ENCODE measurements at regions not wholly inside any gene's neighbourhood (a gene's known extent, or its start where the extent isn't known, plus 50 kb on each side); places are given as distances from the start of the nearest gene placed in this dataset.

DNA sequence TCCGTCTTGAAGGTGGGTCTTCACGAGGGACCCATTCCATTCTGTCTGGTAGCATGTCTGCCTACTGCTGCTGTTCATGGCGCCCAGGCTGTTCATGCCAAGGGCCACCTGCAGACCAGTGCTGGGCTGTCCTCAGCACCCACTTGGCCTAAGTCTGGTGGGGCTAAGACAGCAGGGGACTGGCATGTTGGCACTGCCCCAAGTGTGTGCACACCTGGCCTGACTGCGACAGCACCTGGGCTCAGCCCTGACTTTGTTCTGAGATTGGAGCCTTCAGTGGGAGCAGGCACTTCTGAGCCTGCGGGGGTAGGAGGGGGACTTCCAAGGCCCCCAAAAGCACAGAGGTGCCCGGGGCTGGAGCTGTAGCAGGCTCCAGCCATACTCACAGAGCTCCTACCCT, 250.8 kb upstream of the EDNRB start:
- TF ChIP-seq CTCF (IDR thresholded peaks at IDR 0.05 in 8 of 11, conservative IDR thresholded peaks at IDR 0.05 in 3 of 11) (no peak), POLR2A (IDR thresholded peaks at IDR 0.05) (no peak), POLR2AphosphoS5 (IDR thresholded peaks at IDR 0.05) (no peak)
